ENCODE measurements at regions not wholly inside any gene's neighbourhood (a gene's known extent, or its start where the extent isn't known, plus 50 kb on each side); places are given as distances from the start of the nearest gene placed in this dataset.
"Not testable (repeated sequence)": the region's sequence is repeated elsewhere in the genome, so short reads cannot be mapped to it uniquely, and the experiment has no call there.

DNA sequence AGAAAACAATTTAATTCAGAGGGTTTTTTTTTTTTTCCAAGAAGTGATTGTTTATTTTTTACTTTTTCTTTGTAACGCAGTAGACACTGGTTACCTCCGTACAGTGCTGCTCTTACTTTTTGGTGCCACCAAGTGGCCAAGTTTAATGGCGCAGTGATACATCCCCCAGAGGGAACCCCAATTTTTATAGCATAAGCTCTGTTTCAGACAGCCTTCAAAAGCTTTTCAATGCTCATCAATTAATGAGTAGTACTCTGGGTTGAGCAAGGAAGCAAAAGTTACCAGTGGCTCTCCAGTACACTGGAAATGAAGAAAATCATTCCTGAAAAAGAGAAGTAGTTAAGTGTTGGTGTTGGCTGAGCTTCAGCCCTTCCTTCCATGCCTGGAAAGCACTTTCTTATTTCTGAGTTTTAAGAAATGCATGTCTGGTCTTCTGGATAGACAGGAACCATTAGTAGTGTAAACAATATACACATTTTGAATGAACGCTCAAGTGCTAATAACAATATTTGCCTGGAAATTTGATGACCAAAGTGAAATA is 129.1 kb upstream of the SMLR1 start:
- Histone ChIP-seq H3K9me3 (no peaks in the 10 kb centered on the region), H3K36me3 (no peaks in the 10 kb centered on the region), H3K27ac (no peak overlapping the region), H3K27me3 (replicated peaks; ENCODE audit: insufficient read depth) (no peaks in the 10 kb centered on the region), H3K4me3 (no peak overlapping the region), H3K4me1 (replicated peaks) (no peaks in the 10 kb centered on the region)
- no peak for DNase-seq (ENCODE audit: low spot score)
- no peak for TF ChIP-seq POLR2A (IDR thresholded peaks at IDR 0.05)
- no peak for TF ChIP-seq POLR2AphosphoS5 (IDR thresholded peaks at IDR 0.05)
- TF ChIP-seq, protein P1, sequence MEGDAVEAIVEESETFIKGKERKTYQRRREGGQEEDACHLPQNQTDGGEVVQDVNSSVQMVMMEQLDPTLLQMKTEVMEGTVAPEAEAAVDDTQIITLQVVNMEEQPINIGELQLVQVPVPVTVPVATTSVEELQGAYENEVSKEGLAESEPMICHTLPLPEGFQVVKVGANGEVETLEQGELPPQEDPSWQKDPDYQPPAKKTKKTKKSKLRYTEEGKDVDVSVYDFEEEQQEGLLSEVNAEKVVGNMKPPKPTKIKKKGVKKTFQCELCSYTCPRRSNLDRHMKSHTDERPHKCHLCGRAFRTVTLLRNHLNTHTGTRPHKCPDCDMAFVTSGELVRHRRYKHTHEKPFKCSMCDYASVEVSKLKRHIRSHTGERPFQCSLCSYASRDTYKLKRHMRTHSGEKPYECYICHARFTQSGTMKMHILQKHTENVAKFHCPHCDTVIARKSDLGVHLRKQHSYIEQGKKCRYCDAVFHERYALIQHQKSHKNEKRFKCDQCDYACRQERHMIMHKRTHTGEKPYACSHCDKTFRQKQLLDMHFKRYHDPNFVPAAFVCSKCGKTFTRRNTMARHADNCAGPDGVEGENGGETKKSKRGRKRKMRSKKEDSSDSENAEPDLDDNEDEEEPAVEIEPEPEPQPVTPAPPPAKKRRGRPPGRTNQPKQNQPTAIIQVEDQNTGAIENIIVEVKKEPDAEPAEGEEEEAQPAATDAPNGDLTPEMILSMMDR (IDR thresholded peaks at IDR 0.05), result peak in 3 of 4 experiments; percentile 22 to 35 (median 25)
- intact Hi-C loops (cut with DNase I), result loop anchor here (10.0 kb wide), 1 partner anchor 63 kb away; no protein-coding TSS in a partner anchor
- WGBS, result 16% methylated on average over 4 of the region's 4 CpGs

DNA sequence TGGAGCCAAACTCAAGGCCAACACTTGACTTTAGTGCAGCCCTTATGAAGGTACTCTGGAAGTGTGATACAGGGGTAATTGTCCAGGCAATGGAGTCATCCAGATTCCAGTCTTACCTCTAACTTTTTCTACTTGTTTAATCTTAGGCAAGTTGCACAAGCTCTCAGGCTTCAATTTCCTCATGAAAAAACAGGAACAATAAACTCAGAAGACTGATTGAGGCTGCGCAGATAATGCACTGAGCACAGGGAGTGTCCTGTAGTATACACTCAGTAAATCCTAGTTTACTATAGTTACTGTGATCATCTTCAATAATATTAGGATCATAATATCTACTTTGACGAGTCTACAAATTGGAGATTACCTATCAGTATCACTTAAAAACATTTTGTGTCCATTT is 127.5 kb upstream of the SMLR1 start:
- Histone ChIP-seq H3K4me1 (replicated peaks) (no peaks in the 10 kb centered on the region), H3K36me3 (no peaks in the 10 kb centered on the region), H3K9me3 (no peaks in the 10 kb centered on the region), H3K4me3 (no peak overlapping the region), H3K27me3 (replicated peaks; ENCODE audit: insufficient read depth) (no peaks in the 10 kb centered on the region), H3K27ac (no peak overlapping the region)
- WGBS, result 70% methylated on average over 2 of the region's 2 CpGs
- intact Hi-C loops (cut with DNase I), result loop anchor here (10.0 kb wide), 1 partner anchor 65 kb away; no protein-coding TSS in a partner anchor
- TF ChIP-seq POLR2A (IDR thresholded peaks at IDR 0.05) (no peak), POLR2AphosphoS5 (IDR thresholded peaks at IDR 0.05) (no peak)
- TF ChIP-seq, protein P1 (IDR thresholded peaks at IDR 0.05), result no peak
- no peak for DNase-seq (ENCODE audit: low spot score)

DNA sequence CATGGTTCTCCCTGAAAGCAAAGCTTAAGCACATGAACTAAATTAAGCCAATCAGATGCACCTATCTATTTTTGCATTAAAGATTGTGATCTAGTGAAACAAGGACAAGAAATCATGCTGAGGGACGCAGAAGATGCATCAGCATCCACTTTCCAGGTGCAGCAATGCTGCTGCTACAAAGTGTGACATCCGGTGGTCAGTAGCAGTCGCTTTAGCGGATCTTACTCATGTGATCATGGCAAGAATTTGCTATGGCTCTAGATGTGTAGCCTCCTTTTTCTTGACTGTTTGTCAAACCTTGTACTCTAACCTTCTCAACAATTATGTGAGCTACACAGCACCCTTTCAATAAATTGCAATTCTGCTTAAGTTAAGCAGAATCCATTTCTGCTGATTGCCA is 126.8 kb upstream of the SMLR1 start:
- Histone ChIP-seq H3K27ac (no peak overlapping the region), H3K4me3 (no peak overlapping the region), H3K36me3 (no peaks in the 10 kb centered on the region), H3K27me3 (replicated peaks; ENCODE audit: insufficient read depth) (no peaks in the 10 kb centered on the region), H3K9me3 (no peaks in the 10 kb centered on the region), H3K4me1 (replicated peaks) (no peaks in the 10 kb centered on the region)
- intact Hi-C loops (cut with DNase I), result no loop called here
- DNase-seq (ENCODE audit: low spot score), result no peak
- TF ChIP-seq, protein P1 (IDR thresholded peaks at IDR 0.05), result no peak
- TF ChIP-seq POLR2AphosphoS5 (IDR thresholded peaks at IDR 0.05) (no peak), POLR2A (IDR thresholded peaks at IDR 0.05) (no peak)
- WGBS, result 89% methylated on average over 4 of the region's 4 CpGs

DNA sequence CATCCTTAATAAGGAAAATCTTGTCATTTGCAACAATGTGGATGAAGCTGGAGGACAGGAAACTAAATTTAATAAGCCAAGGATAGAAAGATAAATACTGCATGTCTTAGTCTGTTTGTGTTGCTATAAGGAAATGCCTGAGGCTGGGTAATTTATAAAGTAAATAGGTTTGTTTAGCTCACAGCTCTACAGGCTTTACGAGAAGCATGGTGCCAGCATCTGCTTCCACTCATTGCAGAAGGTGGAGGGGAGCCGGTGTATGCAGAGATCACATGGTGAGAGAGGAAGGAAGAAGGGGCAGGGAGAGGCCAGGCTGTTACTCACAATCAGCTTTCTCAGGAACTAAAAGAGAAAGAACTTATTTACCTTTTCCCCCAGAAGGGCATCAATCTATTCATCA is 118.9 kb upstream of the SMLR1 start:
- Histone ChIP-seq H3K4me1 (replicated peaks) (no peaks in the 10 kb centered on the region), H3K9me3 (no peaks in the 10 kb centered on the region), H3K27ac (no peak overlapping the region), H3K36me3 (no peaks in the 10 kb centered on the region), H3K4me3 (no peak overlapping the region), H3K27me3 (replicated peaks; ENCODE audit: insufficient read depth) (no peaks in the 10 kb centered on the region)
- TF ChIP-seq POLR2A (IDR thresholded peaks at IDR 0.05), result no peak
- TF ChIP-seq, protein P1 (IDR thresholded peaks at IDR 0.05), result no peak
- TF ChIP-seq POLR2AphosphoS5 (IDR thresholded peaks at IDR 0.05), result peak; percentile 74
- peak; percentile 22 for DNase-seq (ENCODE audit: low spot score)
- intact Hi-C loops (cut with DNase I), result no loop called here
- 19% methylated on average over 2 of the region's 2 CpGs for WGBS

DNA sequence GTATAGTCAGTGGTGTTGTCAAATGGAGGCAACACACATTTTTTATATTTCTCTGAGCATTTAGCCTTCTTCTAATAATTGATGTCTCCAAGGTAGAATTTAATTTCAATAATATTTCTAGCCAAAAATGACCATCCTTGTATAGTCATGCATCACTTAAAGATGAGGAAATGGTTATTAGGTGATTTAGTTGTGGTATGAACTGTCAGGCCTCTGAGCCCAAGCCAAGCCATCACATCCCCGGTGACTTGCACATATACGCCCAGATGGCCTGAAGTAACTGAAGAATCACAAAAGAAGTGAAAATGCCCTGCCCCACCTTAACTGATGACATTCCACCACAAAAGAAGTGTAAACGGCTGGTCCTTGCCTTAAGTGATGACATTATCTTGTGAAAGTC is 115.6 kb upstream of the SMLR1 start:
- H3K9me3 ChIP-seq; H3K4me3 ChIP-seq; intact Hi-C loops (cut with DNase I); H3K27ac ChIP-seq; H3K4me1 ChIP-seq (replicated peaks); DNase-seq (ENCODE audit: low spot score); H3K27me3 ChIP-seq (replicated peaks; ENCODE audit: insufficient read depth); H3K36me3 ChIP-seq: not testable (repeated sequence)
- 69% methylated on average over 3 of the region's 3 CpGs for WGBS

Measured in prostate gland (tissue), 2 donors.